ENCODE measurements at regions not wholly inside any gene's neighbourhood (a gene's known extent, or its start where the extent isn't known, plus 50 kb on each side); places are given as distances from the start of the nearest gene placed in this dataset.

- no peak for TF ChIP-seq CTCF (IDR thresholded peaks at IDR 0.05; ENCODE audit: low read depth, low read length, missing input control)
- TF ChIP-seq JUND (IDR thresholded peaks at IDR 0.05): peak in 1 of 2 donors; percentile 49
- no peak for TF ChIP-seq MAX (IDR thresholded peaks at IDR 0.05)
- TF ChIP-seq ZBTB33 (IDR thresholded peaks at IDR 0.05): no peak
- no peak for TF ChIP-seq RAD21 (IDR thresholded peaks at IDR 0.05)
- no peak for TF ChIP-seq EGR1 (IDR thresholded peaks at IDR 0.05; ENCODE audit: low read depth in 2 of 2)
- TF ChIP-seq, protein P1, sequence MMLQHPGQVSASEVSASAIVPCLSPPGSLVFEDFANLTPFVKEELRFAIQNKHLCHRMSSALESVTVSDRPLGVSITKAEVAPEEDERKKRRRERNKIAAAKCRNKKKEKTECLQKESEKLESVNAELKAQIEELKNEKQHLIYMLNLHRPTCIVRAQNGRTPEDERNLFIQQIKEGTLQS (IDR thresholded peaks at IDR 0.05): no peak
Observed at GRCh38 chr13:29702912-29703351, 107.4 kb upstream of the SLC7A1 start.

Measured in liver (tissue), 3 donors.